NB4 (cell line): ENCODE measurements at regions not wholly inside any gene's neighbourhood (a gene's known extent, or its start where the extent isn't known, plus 50 kb on each side); places are given as distances from the start of the nearest gene placed in this dataset.

Experiments
- CTCF ChIP-seq: IDR thresholded peaks from one replicate; pipeline ENCODE4 v1.5.1; 2012; ENCODE audit warnings: low read depth, low read length
- POLR2A ChIP-seq: IDR thresholded peaks from 2 replicates; pipeline ENCODE4 v1.6.1; 2011; ENCODE audit warnings: mild to moderate bottlenecking; ENCODE audit not compliant: insufficient read length; ENCODE audit errors: extremely low read depth

DNA sequence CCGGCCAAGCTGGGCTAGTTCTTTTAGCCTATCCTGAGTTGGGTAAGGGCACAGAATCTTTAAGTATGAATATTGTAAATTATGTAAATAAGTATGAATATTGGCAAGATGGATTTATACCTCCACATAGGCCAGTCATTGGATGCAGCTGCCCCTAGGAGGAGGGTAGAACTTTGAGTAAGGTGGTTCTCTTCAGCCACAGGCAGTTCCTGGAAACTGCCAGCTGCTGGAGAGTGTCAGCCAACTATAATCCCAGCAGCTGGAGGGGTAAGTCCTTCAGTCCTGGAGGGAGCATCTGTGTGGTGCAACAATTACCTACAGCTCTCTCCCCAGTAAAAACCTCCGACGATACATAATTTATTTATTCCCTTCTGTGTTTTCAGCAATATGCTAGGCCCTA lies 65.8 kb upstream of the TMPO start:
- TF ChIP-seq CTCF (no peak), POLR2A (no peak)
